Tibial nerve (tissue), 4 donors: ENCODE measurements at regions not wholly inside any gene's neighbourhood (a gene's known extent, or its start where the extent isn't known, plus 50 kb on each side); places are given as distances from the start of the nearest gene placed in this dataset.

ENCODE experiments used
- DNase-seq, 2 donors: peaks; one replicate each; pipeline ENCODE4 v3.0.0-alpha.2; 2019; ENCODE audit warnings: low spot score in 2 of 2
- H3K27ac ChIP-seq, 4 donors: fragments of 200-600 bp; sonication (generic) in 3 of 4; one replicate each; pipeline ENCODE4 v1.5.1; 2017 to 2019; ENCODE audit warnings: mild to moderate bottlenecking in 1 of 4
- H3K27me3 ChIP-seq, 2 donors: fragments of 200-600 bp; sonication (generic) in 1 of 2; one replicate each; pipeline versions ENCODE4 v1.5.1 to v1.6.0; 2017 to 2019
- H3K36me3 ChIP-seq, 3 donors: fragments of 200-600 bp; sonication (generic); one replicate each; pipeline ENCODE4 v1.5.1; 2018 to 2019
- H3K4me1 ChIP-seq, 4 donors: fragments of 200-600 bp; sonication (generic) in 3 of 4; one replicate each; pipeline ENCODE4 v1.5.1; 2017 to 2019
- H3K4me3 ChIP-seq, 4 donors: fragments of 200-600 bp; sonication (generic) in 3 of 4; one replicate each; pipeline ENCODE4 v1.5.1; 2017 to 2019; ENCODE audit warnings: mild to moderate bottlenecking in 1 of 4, moderate library complexity in 1 of 4
- H3K9me3 ChIP-seq, 4 donors: fragments of 200-600 bp; sonication (generic) in 3 of 4; one replicate each; pipeline ENCODE4 v1.5.1; 2017 to 2019
- CTCF ChIP-seq, 5 experiments: fragments of 200-600 bp in 3 of 5; fragments of 450-650 bp in 2 of 5; sonication (generic) in 3 of 5; IDR thresholded peaks; one replicate each; pipeline ENCODE4 v1.5.1; 2016 to 2019; ENCODE audit warnings: antibody characterized with exemption in 5 of 5, mild to moderate bottlenecking in 3 of 5, moderate library complexity in 2 of 5
- EP300 ChIP-seq, 2 donors: sonication (generic); formaldehyde crosslinking; IDR thresholded peaks; one replicate each; pipeline ENCODE4 v1.6.1; 2017; ENCODE audit warnings: antibody characterized with exemption in 2 of 2, mild to moderate bottlenecking in 1 of 2
- POLR2A ChIP-seq, 2 donors: fragments of 450-650 bp; IDR thresholded peaks; one replicate each; pipeline ENCODE4 v1.6.1; 2017; ENCODE audit warnings: antibody characterized with exemption in 2 of 2, mild to moderate bottlenecking in 2 of 2, moderate library complexity in 2 of 2
- WGBS, 2 donors: methylation state at CpG; one replicate each; pipeline ENCODE4 v1.1.5; 2018; 5-methylcytosine and 5-hydroxymethylcytosine counted together

GRCh38 chr13:107587681-107588080, 627.7 kb downstream of the LIG4 start:
- 78 to 84% methylated on average over 2 of the region's 2 CpGs for WGBS, 2 donors
- no peak for DNase-seq
- H3K4me3 ChIP-seq, result no peak overlapping the region

GRCh38 chr13:107586216-107586615, 629.1 kb downstream of the LIG4 start:
- Histone ChIP-seq H3K9me3 (no peaks in the 10 kb centered on the region), H3K27ac (no peak overlapping the region), H3K27me3 (no peaks in the 10 kb centered on the region), H3K36me3 (no peaks in the 10 kb centered on the region), H3K4me3 (no peak overlapping the region), H3K4me1 (no peaks in the 10 kb centered on the region)
- WGBS, 2 donors, result 86 to 89% methylated on average over 2 of the region's 2 CpGs
- no peak for DNase-seq
- TF ChIP-seq POLR2A (IDR thresholded peaks at IDR 0.05), result no peak
- TF ChIP-seq EP300 (IDR thresholded peaks at IDR 0.05), result no peak
- no peak for TF ChIP-seq CTCF (IDR thresholded peaks at IDR 0.05)

More at GRCh38 chr13:107587681-107588080, 627.7 kb downstream of the LIG4 start:
- no peaks in the 10 kb centered on the region for H3K27me3 ChIP-seq
- H3K9me3 ChIP-seq, result no peaks in the 10 kb centered on the region
- no peak for TF ChIP-seq CTCF (IDR thresholded peaks at IDR 0.05)
- TF ChIP-seq EP300 (IDR thresholded peaks at IDR 0.05), result no peak
- no peak for TF ChIP-seq POLR2A (IDR thresholded peaks at IDR 0.05)
- H3K4me1 ChIP-seq, result no peaks in the 10 kb centered on the region
- H3K36me3 ChIP-seq, result no peaks in the 10 kb centered on the region
- no peak overlapping the region for H3K27ac ChIP-seq

- Histone ChIP-seq H3K4me1 (no peaks in the 10 kb centered on the region), H3K9me3 (no peaks in the 10 kb centered on the region), H3K4me3 (no peak overlapping the region), H3K27me3 (no peaks in the 10 kb centered on the region), H3K27ac (no peak overlapping the region), H3K36me3 (no peaks in the 10 kb centered on the region)
- TF ChIP-seq EP300 (IDR thresholded peaks at IDR 0.05), result no peak
- no peak for TF ChIP-seq POLR2A (IDR thresholded peaks at IDR 0.05)
- no peak for TF ChIP-seq CTCF (IDR thresholded peaks at IDR 0.05)
- no peak for DNase-seq
- WGBS, 2 donors, result 38 to 51% methylated on average over 2 of the region's 2 CpGs
Observed at GRCh38 chr13:107585469-107586180, 629.7 kb downstream of the LIG4 start.

GRCh38 chr13:107582171-107582570, 633.2 kb downstream of the LIG4 start:
- Histone ChIP-seq H3K4me3 (no peak overlapping the region), H3K9me3 (no peaks in the 10 kb centered on the region), H3K36me3 (no peaks in the 10 kb centered on the region), H3K27ac (no peak overlapping the region), H3K27me3 (no peaks in the 10 kb centered on the region), H3K4me1 (no peaks in the 10 kb centered on the region)
- 84 to 86% methylated on average over 4 of the region's 4 CpGs for WGBS, 2 donors
- DNase-seq, result no peak
- TF ChIP-seq EP300 (IDR thresholded peaks at IDR 0.05) (no peak), POLR2A (IDR thresholded peaks at IDR 0.05) (no peak), CTCF (IDR thresholded peaks at IDR 0.05) (no peak)

GRCh38 chr13:107580741-107581412, 634.5 kb downstream of the LIG4 start:
- TF ChIP-seq POLR2A (IDR thresholded peaks at IDR 0.05) (no peak), EP300 (IDR thresholded peaks at IDR 0.05) (no peak), CTCF (IDR thresholded peaks at IDR 0.05) (no peak)

More at GRCh38 chr13:107580741-107581412, 634.5 kb downstream of the LIG4 start:
- Histone ChIP-seq H3K36me3 (no peaks in the 10 kb centered on the region), H3K27me3 (no peaks in the 10 kb centered on the region), H3K4me3 (no peak overlapping the region), H3K9me3 (no peaks in the 10 kb centered on the region), H3K4me1 (no peaks in the 10 kb centered on the region), H3K27ac (no peak overlapping the region)
- WGBS, 2 donors, result 74 to 77% methylated on average over 9 of the region's 9 CpGs
- no peak for DNase-seq
